Inflammatory macrophage treated with lipopolysaccharide for 1 hour (primary cell): ENCODE measurements at regions not wholly inside any gene's neighbourhood (a gene's known extent, or its start where the extent isn't known, plus 50 kb on each side); places are given as distances from the start of the nearest gene placed in this dataset.
A peak's percentile ranks its signal among the peaks of the same experiment; 100 is the strongest.
"Not testable (repeated sequence)": the region's sequence is repeated elsewhere in the genome, so short reads cannot be mapped to it uniquely, and the experiment has no call there.

Experiments used
- DNase-seq, 2 donors: peaks; one replicate each; pipeline ENCODE4 v3.0.0-alpha.2; 2020 to 2022

GRCh38 chr4:81375745-81376144, 96.0 kb downstream of the RASGEF1B start:
- DNase-seq: no peak

GRCh38 chr4:81369886-81370285, 101.8 kb downstream of the RASGEF1B start:
- DNase-seq: no peak

- DNase-seq: no peak
Observed at GRCh38 chr4:81366779-81367178, 104.9 kb downstream of the RASGEF1B start.

- DNase-seq: no peak
Observed at GRCh38 chr4:81360737-81361136, 111.0 kb downstream of the RASGEF1B start.

- no peak for DNase-seq
Observed at GRCh38 chr4:81359207-81359606, 112.5 kb downstream of the RASGEF1B start.

- no peak for DNase-seq
Observed at GRCh38 chr4:81358154-81358553, 113.6 kb downstream of the RASGEF1B start.

- no peak for DNase-seq
Observed at GRCh38 chr4:81356621-81357020, 115.1 kb downstream of the RASGEF1B start.

- DNase-seq: no peak
Observed at GRCh38 chr4:81355136-81355535, 116.6 kb downstream of the RASGEF1B start.

- no peak for DNase-seq
Observed at GRCh38 chr4:81353861-81354260, 117.8 kb downstream of the RASGEF1B start.

GRCh38 chr4:81352446-81352835, 119.3 kb downstream of the RASGEF1B start:
- no peak for DNase-seq

GRCh38 chr4:81351654-81352445, 119.9 kb downstream of the RASGEF1B start:
- DNase-seq: peak; percentile 25 to 84

GRCh38 chr4:81350040-81350439, 121.7 kb downstream of the RASGEF1B start:
- no peak for DNase-seq

GRCh38 chr4:81348778-81349094, 123.0 kb downstream of the RASGEF1B start:
- DNase-seq: no peak

GRCh38 chr4:81348086-81348777, 123.5 kb downstream of the RASGEF1B start:
- no peak for DNase-seq

GRCh38 chr4:81346719-81347118, 125.0 kb downstream of the RASGEF1B start:
- DNase-seq: no peak

GRCh38 chr4:81343536-81343935, 128.2 kb downstream of the RASGEF1B start:
- no peak for DNase-seq

GRCh38 chr4:81343046-81343445, 128.0 kb upstream of the PRKG2 start:
- DNase-seq: no peak

GRCh38 chr4:81337211-81337610, 122.2 kb upstream of the PRKG2 start:
- no peak for DNase-seq

GRCh38 chr4:81335122-81335912, 120.3 kb upstream of the PRKG2 start:
- no peak for DNase-seq

- no peak for DNase-seq
Observed at GRCh38 chr4:81330018-81330417, 115.0 kb upstream of the PRKG2 start.

- no peak for DNase-seq
Observed at GRCh38 chr4:81326581-81326980, 111.6 kb upstream of the PRKG2 start.

- not testable (repeated sequence) for DNase-seq
Observed at GRCh38 chr4:81324594-81324993, 109.6 kb upstream of the PRKG2 start.

- no peak for DNase-seq
Observed at GRCh38 chr4:81319657-81320056, 104.6 kb upstream of the PRKG2 start.
